ENCODE measurements at regions not wholly inside any gene's neighbourhood (a gene's known extent, or its start where the extent isn't known, plus 50 kb on each side); places are given as distances from the start of the nearest gene placed in this dataset.

DNA sequence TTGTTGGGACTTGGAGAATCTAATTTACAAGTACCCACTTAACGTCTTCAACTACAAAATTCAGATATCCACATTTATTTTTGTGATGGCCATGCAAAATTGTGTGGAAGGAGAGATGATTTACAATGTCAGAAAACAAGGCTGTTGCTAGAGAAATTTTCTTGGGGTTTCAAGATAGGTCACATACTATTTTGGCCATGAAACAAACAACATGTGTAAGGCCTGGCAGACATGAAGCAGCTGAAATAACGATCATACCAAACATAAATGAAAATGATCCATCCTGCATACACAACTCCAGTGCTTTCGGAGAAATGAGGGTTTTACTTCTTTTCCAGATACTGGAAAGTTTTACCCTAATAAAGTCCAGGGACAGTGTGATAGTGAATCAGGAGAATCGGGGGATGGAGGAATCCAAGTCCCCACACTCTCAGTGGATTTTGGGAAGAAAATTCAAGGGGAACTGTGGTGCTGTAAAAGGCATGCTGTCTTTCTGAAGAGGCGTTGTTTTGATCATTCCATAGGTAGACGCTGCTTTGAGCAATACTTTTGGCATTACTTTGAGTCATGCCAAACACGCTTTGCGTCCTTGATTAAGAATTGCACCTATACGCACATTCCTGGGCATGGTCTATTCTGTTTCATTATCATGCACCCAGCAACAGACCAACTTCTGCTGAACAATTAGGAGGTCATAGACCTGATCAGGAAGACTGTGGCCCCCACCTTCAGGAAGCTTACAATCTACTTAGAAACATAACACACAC, 79.4 kb downstream of the POU3F3 start:
- TF ChIP-seq, protein P1, sequence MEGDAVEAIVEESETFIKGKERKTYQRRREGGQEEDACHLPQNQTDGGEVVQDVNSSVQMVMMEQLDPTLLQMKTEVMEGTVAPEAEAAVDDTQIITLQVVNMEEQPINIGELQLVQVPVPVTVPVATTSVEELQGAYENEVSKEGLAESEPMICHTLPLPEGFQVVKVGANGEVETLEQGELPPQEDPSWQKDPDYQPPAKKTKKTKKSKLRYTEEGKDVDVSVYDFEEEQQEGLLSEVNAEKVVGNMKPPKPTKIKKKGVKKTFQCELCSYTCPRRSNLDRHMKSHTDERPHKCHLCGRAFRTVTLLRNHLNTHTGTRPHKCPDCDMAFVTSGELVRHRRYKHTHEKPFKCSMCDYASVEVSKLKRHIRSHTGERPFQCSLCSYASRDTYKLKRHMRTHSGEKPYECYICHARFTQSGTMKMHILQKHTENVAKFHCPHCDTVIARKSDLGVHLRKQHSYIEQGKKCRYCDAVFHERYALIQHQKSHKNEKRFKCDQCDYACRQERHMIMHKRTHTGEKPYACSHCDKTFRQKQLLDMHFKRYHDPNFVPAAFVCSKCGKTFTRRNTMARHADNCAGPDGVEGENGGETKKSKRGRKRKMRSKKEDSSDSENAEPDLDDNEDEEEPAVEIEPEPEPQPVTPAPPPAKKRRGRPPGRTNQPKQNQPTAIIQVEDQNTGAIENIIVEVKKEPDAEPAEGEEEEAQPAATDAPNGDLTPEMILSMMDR (IDR thresholded peaks at IDR 0.05): no peak
- TF ChIP-seq EZH2 (IDR thresholded peaks at IDR 0.05) (no peak), EZH2phosphoT487 (IDR thresholded peaks at IDR 0.05) (no peak)
- DNase-seq (ENCODE audit: low spot score): no peak
- Histone ChIP-seq H4K20me1 (ENCODE audit: low read depth) (no peaks in the 10 kb centered on the region), H3K27ac (no peak overlapping the region), H3F3A (ENCODE audit: low read depth) (peaks cover 11% of the 10 kb centered on the region), H2AFZ (replicated peaks) (no peak overlapping the region), H3K79me2 (ENCODE audit: low read depth) (no peaks in the 10 kb centered on the region), H3K27me3 (no peaks in the 10 kb centered on the region), H3K9me3 (ENCODE audit: low read depth) (no peaks in the 10 kb centered on the region), H3K9ac (no peak overlapping the region), H3K4me3 (no peak overlapping the region), H3K36me3 (no peaks in the 10 kb centered on the region), H3K4me1 (peaks cover 28% of the 10 kb centered on the region), H3K4me2 (no peak overlapping the region)
- peaks cover 5% of the 10 kb centered on the region for H3K4me1 Mint-ChIP-seq
- no peak overlapping the region for H3K27ac Mint-ChIP-seq
- H3K4me3 Mint-ChIP-seq: no peak overlapping the region
- H3K36me3 Mint-ChIP-seq: no peaks in the 10 kb centered on the region
- H3K27me3 Mint-ChIP-seq (ENCODE audit: insufficient read depth, low read depth): no peaks in the 10 kb centered on the region
- H3K9me3 Mint-ChIP-seq: no peaks in the 10 kb centered on the region

DNA sequence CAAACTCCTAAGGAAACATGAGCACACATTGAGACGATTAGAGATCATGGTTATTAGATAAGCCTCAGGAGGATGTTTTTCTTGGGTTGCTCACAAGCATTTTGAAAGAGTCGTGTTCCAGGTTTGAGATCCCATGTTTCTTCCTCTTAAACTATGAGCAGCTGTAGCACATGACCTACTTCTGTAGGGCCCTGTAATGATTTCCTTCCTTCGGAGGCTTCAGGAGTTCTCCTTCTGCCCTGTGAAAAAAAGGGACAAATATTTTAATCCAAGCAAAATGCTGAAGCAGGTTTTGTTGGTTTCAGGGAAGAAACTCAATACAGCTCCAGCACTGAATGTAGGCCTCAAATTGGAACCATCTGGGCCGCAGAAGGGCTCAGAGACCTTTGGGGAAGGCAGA, 82.6 kb downstream of the POU3F3 start:
- Histone ChIP-seq H4K20me1 (ENCODE audit: low read depth) (no peaks in the 10 kb centered on the region), H3K4me1 (peaks cover 25% of the 10 kb centered on the region), H3F3A (ENCODE audit: low read depth) (peaks cover 11% of the 10 kb centered on the region), H3K9ac (no peak overlapping the region), H3K4me2 (no peak overlapping the region), H3K27me3 (no peaks in the 10 kb centered on the region), H2AFZ (replicated peaks) (no peak overlapping the region), H3K4me3 (no peak overlapping the region), H3K36me3 (no peaks in the 10 kb centered on the region), H3K79me2 (ENCODE audit: low read depth) (no peaks in the 10 kb centered on the region), H3K27ac (no peak overlapping the region), H3K9me3 (ENCODE audit: low read depth) (no peaks in the 10 kb centered on the region)
- H3K4me1 Mint-ChIP-seq: peaks cover 24% of the 10 kb centered on the region
- H3K27ac Mint-ChIP-seq: no peak overlapping the region
- no peak overlapping the region for H3K4me3 Mint-ChIP-seq
- TF ChIP-seq, protein P1 (IDR thresholded peaks at IDR 0.05): no peak
- TF ChIP-seq EZH2 (IDR thresholded peaks at IDR 0.05) (no peak), EZH2phosphoT487 (IDR thresholded peaks at IDR 0.05) (no peak)
- DNase-seq (ENCODE audit: low spot score): no peak
- no peaks in the 10 kb centered on the region for H3K27me3 Mint-ChIP-seq (ENCODE audit: insufficient read depth, low read depth)
- no peaks in the 10 kb centered on the region for H3K9me3 Mint-ChIP-seq
- H3K36me3 Mint-ChIP-seq: no peaks in the 10 kb centered on the region

DNA sequence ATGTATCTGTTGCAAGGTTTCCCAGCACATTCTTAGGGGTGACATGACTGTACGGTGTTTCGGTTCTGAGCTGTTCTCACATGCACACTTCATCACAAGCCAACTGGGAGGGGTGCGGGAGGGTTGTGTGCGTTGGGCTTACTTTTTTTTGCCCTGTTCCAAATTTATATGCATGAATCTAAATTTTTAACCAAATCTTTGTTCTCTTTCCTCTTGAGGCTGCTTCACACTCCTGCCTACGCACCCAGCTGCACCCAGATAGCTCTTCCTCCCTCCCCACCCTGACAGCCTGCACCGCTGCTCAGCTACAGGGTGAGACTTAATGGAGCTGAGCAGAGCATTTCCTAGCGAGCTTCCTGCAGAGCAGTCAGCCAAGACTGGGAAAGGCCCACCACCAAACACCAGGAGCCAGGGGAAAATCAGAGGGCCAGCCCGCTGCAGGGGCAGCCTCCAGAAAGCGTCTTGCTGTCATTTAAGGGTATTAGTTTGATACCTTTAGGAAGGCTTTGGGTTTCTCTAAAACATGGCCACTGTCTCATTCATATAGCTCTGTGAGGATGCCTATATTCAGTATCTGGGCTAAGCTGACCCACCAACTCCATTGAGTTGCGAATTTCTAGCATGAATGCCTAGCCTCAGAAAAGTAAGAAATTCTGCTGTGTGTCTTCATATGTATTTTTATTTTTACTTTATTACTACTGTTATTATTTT, 84.5 kb downstream of the POU3F3 start:
- Histone ChIP-seq H4K20me1 (ENCODE audit: low read depth) (no peaks in the 10 kb centered on the region), H3K4me2 (no peak overlapping the region), H3K36me3 (no peaks in the 10 kb centered on the region), H3K9me3 (ENCODE audit: low read depth) (no peaks in the 10 kb centered on the region), H3K4me3 (no peak overlapping the region), H3K27me3 (no peaks in the 10 kb centered on the region), H3K9ac (no peak overlapping the region), H3F3A (ENCODE audit: low read depth) (peaks cover 11% of the 10 kb centered on the region), H3K4me1 (peaks cover 25% of the 10 kb centered on the region), H3K27ac (no peak overlapping the region), H2AFZ (replicated peaks) (no peak overlapping the region), H3K79me2 (ENCODE audit: low read depth) (no peaks in the 10 kb centered on the region)
- H3K4me3 Mint-ChIP-seq: no peak overlapping the region
- H3K27me3 Mint-ChIP-seq (ENCODE audit: insufficient read depth, low read depth): no peaks in the 10 kb centered on the region
- no peak overlapping the region for H3K27ac Mint-ChIP-seq
- no peak for DNase-seq (ENCODE audit: low spot score)
- H3K4me1 Mint-ChIP-seq: peaks cover 25% of the 10 kb centered on the region
- H3K36me3 Mint-ChIP-seq: no peaks in the 10 kb centered on the region
- no peaks in the 10 kb centered on the region for H3K9me3 Mint-ChIP-seq
- TF ChIP-seq, protein P1 (IDR thresholded peaks at IDR 0.05): no peak
- TF ChIP-seq EZH2phosphoT487 (IDR thresholded peaks at IDR 0.05) (no peak), EZH2 (IDR thresholded peaks at IDR 0.05) (no peak)
